HUDEP-2 (cell line): ENCODE measurements at regions not wholly inside any gene's neighbourhood (a gene's known extent, or its start where the extent isn't known, plus 50 kb on each side); places are given as distances from the start of the nearest gene placed in this dataset.
"Not testable (repeated sequence)": the region's sequence is repeated elsewhere in the genome, so short reads cannot be mapped to it uniquely, and the experiment has no call there.

Source experiments
- DNase-seq, 76 experiments: peaks; one replicate each; lab custom pipeline; 2025; ENCODE audit not compliant: unreplicated experiment in 76 of 76; lab: John Stamatoyannopoulos, UW

- DNase-seq, result no peak
Measured at GRCh38 chr1:105072446-105072845, 1322.7 kb downstream of the AMY1C start.

DNA sequence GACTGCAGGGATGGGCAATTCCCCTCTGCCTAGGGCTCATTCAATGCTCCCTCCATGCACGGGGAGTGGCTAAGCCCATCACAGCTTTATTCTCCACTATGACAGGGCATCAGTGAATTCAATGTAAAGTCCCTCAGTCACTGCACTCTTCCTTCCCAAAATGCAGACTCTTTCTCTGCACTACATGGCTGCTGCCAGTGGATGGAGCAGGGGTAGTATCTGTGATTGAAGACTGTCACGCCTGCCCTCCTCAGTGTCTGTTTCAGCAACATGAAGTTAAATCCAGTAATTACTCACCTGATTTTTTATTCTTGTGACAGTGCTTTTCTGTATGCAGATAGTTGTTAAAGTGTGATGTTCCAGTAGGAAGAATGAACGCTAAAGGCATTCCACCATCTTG is 1323.2 kb downstream of the AMY1C start:
- DNase-seq, result peak in 3 of 76 experiments; percentile 0 to 17 (median 5)

GRCh38 chr1:105073660-105074059 is 1324.0 kb downstream of the AMY1C start:
- DNase-seq, result no peak

DNA sequence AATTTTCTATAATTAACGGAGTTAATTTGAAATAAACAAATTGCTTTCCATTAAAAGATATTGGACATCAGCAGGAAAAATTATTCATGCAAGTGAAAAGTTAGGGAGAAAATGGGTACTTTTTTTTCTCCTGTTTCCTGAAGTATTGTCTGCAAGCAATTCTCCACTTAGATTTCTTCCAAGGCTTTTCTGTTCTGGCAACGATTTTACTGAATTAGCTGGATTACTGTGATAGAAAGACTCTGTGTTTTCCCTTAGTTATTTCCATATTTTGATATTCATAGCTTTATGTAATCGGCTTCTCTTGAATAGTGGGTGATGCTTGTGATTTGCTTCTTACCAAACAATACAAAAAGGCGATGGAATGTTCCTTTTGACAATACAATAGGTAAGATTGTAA is 1333.9 kb downstream of the AMY1C start:
- DNase-seq, result no peak

GRCh38 chr1:105087506-105087905 is 1337.8 kb downstream of the AMY1C start:
- no peak for DNase-seq

- no peak for DNase-seq
Measured at GRCh38 chr1:105088166-105088565, 1338.5 kb downstream of the AMY1C start.

DNA sequence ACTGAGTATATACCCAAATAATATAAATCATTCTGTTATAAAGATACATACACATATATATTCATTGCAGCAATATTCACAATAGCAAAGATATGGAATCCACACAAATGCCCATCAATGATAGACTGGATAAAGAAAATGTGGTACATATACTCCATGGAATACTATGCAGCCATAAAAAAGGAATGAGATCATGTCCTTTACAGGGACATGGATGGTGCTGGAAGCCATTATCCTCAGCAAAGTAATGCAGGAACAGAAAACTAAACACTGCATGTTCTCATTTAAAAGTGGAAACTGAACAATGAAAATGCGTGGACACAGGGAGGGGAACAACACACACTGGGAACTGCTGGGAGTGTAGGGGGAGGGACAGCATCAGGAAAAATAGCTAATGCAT is 1344.2 kb downstream of the AMY1C start:
- not testable (repeated sequence) for DNase-seq

DNA sequence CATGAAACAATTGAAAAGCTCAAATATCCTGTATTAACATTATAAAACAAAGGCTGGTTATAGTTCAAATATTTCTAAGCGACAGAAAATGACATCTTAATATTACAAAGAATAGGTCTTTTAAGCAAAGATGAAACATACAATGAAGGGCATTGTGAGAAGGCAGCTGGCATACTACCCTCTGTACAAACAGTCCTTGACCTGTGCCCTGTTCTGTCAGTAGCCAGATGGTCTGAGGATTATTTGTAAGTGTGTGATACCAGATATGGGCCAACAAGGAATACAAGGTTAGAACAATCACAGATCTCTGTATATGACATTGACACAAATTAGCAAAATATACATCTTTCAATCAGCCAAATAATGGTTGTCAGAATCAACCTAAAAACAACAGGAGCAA is 1350.4 kb downstream of the AMY1C start:
- peak in 2 of 76 experiments; percentile 2 to 8 for DNase-seq

GRCh38 chr1:105101261-105101660 is 1351.6 kb downstream of the AMY1C start:
- DNase-seq, result no peak

- peak in 12 of 76 experiments; percentile 27 to 84 (median 66) for DNase-seq
Measured at GRCh38 chr1:105102371-105102770, 1352.7 kb downstream of the AMY1C start.

- DNase-seq, result peak in 2 of 76 experiments; percentile 0 to 27
Measured at GRCh38 chr1:105122041-105122440, 1372.3 kb downstream of the AMY1C start.

GRCh38 chr1:105137543-105138457 is 1388.1 kb downstream of the AMY1C start:
- DNase-seq, result peak in 12 of 76 experiments; percentile 38 to 90 (median 84)

DNA sequence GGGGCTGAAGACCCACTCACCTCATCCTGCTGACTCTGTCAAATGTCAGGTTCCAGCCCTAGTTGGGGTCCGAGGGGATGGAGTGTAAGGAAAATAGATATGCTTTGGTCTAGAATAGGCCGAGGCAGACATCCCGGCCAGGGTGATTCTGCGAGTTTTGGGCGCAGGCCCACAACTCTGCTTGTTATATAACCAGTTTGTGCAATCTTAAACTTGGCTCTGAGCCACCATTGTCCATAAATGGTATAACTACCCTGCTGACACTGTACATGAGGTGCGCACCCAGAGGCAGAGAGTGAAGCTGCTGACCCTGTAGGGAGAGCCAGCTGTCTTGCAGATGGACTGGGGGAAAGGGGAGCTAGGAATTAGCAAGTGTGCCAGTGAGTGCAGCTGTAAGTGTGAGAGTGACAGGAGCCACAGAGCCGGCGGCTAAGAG is 1388.8 kb downstream of the AMY1C start:
- no peak for DNase-seq

- DNase-seq, result no peak
Measured at GRCh38 chr1:105172788-105173187, 1423.1 kb downstream of the AMY1C start.

DNA sequence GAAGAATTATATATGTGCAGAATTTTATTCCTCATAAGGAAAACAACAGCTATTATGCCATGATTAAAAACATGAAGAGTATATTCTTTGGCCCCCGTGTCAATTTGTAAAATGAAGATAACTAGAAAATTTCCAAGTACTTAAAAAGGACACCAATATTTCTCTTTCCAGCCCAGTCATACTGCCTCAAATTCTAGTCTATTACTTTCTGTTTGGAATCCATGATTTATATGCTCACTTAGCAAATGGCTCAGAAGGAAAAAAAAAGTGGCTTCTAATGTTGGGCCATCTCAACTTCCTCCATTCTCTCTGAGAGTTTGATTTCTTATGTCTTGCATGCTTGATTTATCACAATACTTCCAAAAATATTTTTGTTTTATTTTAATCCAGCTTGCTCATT is 1431.1 kb downstream of the AMY1C start:
- no peak for DNase-seq

- no peak for DNase-seq
Measured at GRCh38 chr1:105204836-105205371, 1455.2 kb downstream of the AMY1C start.

- no peak for DNase-seq
Measured at GRCh38 chr1:105208581-105208980, 1458.9 kb downstream of the AMY1C start.

GRCh38 chr1:105210747-105211146 is 1461.0 kb downstream of the AMY1C start:
- no peak for DNase-seq

GRCh38 chr1:105231378-105231777 is 1481.7 kb downstream of the AMY1C start:
- DNase-seq, result no peak

DNA sequence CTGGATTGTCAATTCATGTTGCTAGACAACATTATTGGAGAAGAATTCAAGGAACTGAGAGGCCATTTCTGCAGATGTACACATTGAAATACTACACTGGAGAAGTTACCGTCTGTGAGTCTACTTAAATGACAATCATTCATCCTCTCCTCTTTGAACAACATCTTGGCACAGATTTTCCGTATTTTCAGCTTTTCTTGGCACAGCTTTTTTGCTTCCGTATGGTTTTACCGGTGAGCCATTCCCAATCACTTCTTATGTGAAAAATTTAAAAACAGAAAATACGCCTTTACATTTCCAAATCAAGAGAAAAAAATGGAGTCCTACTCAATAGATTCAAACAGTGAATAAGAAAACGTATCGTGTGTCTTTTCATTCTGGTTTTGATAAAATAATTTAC is 1493.7 kb downstream of the AMY1C start:
- DNase-seq, result no peak

DNA sequence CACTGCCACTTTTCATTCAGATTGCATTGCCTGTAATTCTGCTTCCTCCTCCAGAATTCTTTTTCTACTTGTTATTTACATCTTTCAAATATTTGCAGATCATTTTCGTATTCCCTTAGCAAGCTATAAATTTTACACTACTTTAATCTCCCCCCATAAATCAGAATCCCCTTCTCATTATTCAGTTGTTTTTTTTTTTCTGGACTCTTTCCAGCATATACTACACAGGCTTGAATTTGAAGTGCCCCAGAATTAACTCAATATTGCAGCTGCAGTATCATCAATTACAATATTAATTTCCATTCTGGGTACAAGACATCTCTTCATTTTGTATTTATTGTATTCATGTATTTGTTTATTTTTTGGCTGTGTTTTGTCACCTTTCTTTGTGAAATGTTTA is 1494.3 kb downstream of the AMY1C start:
- no peak for DNase-seq

DNA sequence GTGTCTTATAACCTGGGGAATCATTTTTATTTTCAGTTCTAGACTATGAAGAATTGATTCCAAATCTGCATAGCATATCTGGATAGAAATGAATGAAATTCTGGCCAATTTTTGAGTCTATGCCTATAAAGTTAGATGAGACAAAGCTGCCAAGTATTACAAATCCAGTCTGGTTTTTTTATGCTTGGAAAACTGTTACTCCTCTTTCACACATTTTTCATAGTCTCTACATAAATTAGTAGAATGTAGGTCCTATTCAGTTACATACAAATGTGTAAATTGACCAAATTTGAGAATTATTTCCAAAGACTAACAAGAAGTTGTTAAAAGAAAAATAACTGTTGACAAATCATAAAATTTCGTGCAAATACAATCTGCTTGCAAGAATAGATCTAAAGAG is 1505.2 kb downstream of the AMY1C start:
- no peak for DNase-seq
